PC-9 (cell line): ENCODE measurements at regions not wholly inside any gene's neighbourhood (a gene's known extent, or its start where the extent isn't known, plus 50 kb on each side); places are given as distances from the start of the nearest gene placed in this dataset.

Source experiments
- EZH2 ChIP-seq: fragments of 200-600 bp; sonication (generic); IDR thresholded peaks from 2 replicates; pipeline ENCODE4 v1.8.0; 2017; ENCODE audit warnings: antibody characterized with exemption, low read depth
- TF ChIP-seq, protein P1 (sequence below): fragments of 200-600 bp; sonication (generic); conservative IDR thresholded peaks from 2 replicates; pipeline ENCODE4 v1.6.1; 2017; ENCODE audit warnings: mixed run types, antibody characterized with exemption, mild to moderate bottlenecking, moderate library complexity

GRCh38 chr5:152556784-152557183 lies 151.7 kb upstream of the NMUR2 start:
- TF ChIP-seq, protein P1, sequence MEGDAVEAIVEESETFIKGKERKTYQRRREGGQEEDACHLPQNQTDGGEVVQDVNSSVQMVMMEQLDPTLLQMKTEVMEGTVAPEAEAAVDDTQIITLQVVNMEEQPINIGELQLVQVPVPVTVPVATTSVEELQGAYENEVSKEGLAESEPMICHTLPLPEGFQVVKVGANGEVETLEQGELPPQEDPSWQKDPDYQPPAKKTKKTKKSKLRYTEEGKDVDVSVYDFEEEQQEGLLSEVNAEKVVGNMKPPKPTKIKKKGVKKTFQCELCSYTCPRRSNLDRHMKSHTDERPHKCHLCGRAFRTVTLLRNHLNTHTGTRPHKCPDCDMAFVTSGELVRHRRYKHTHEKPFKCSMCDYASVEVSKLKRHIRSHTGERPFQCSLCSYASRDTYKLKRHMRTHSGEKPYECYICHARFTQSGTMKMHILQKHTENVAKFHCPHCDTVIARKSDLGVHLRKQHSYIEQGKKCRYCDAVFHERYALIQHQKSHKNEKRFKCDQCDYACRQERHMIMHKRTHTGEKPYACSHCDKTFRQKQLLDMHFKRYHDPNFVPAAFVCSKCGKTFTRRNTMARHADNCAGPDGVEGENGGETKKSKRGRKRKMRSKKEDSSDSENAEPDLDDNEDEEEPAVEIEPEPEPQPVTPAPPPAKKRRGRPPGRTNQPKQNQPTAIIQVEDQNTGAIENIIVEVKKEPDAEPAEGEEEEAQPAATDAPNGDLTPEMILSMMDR, result no peak
- no peak for TF ChIP-seq EZH2
